SJSA1 (cell line): ENCODE measurements at regions not wholly inside any gene's neighbourhood (a gene's known extent, or its start where the extent isn't known, plus 50 kb on each side); places are given as distances from the start of the nearest gene placed in this dataset.
"Not testable (repeated sequence)": the region's sequence is repeated elsewhere in the genome, so short reads cannot be mapped to it uniquely, and the experiment has no call there.

Experiments
- DNase-seq, 2 experiments: peaks; one replicate each; pipeline ENCODE4 v3.0.0-alpha.2; 2015 to 2020; ENCODE audit warnings: low spot score in 2 of 2, low read depth in 1 of 2
- H3K27ac ChIP-seq: fragments of 250-450 bp; sonication (Bioruptor Pico); 2 replicates; pipeline ENCODE4 v1.5.1; 2020; ENCODE audit warnings: mild to moderate bottlenecking, moderate library complexity
- H3K27me3 ChIP-seq: fragments of 250-450 bp; sonication (Bioruptor Pico); replicated peaks from 2 replicates; pipeline ENCODE4 v1.5.1; 2020; ENCODE audit warnings: mild to moderate bottlenecking, moderate library complexity
- H3K36me3 ChIP-seq: fragments of 250-450 bp; sonication (Bioruptor Pico); 2 replicates; pipeline ENCODE4 v1.5.1; 2020; ENCODE audit warnings: mild to moderate bottlenecking
- H3K4me1 ChIP-seq: fragments of 250-450 bp; sonication (Bioruptor Pico); replicated peaks from 2 replicates; pipeline ENCODE4 v1.6.1; 2021; ENCODE audit warnings: mild to moderate bottlenecking
- H3K4me3 ChIP-seq: fragments of 250-450 bp; sonication (Bioruptor Pico); 2 replicates; pipeline ENCODE4 v1.5.1; 2020; ENCODE audit warnings: mild to moderate bottlenecking
- H3K9me3 ChIP-seq: fragments of 250-450 bp; sonication (Bioruptor Pico); replicated peaks from 2 replicates; pipeline ENCODE4 v1.5.1; 2020; ENCODE audit warnings: mild to moderate bottlenecking

DNA sequence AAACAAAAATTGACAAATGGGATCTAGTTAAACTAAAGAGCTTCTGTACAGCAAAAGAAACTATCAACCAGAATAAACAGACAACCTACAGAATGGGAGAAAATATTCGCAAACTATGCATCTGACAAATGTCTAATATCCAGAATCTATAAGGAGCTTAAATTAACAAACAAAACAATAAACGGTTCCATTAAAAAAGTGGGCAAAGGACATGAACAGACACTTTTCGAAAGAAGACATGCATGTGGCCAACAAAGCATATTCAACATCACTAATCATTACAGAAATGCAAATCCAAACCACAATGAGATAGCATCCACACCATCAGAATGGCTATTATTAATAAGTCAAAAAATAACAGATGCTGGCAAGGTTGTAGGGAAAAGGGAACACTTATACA, 50.5 kb upstream of the MED13L start:
- H3K9me3 ChIP-seq, DNase-seq, H3K4me3 ChIP-seq, H3K36me3 ChIP-seq, H3K27me3 ChIP-seq, H3K27ac ChIP-seq, H3K4me1 ChIP-seq: not testable (repeated sequence)

DNA sequence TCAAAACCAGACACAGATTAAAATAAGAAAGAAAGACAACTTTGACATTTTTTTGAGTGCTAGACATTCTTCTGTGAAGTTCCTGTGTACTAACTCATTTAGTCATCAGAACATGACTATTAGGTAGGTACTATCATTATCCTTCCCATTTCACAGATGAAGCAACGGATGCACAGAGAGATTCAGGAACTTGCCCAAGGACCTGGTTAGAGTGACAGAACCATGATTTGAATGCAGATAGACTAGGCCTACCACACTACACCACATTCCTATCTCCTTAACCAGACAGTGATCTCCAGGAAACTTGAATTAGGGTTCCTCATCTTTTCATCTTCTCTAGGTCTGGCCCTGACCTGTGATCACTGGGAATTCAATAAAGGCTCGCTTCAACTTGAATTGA, 54.4 kb upstream of the MED13L start:
- Histone ChIP-seq H3K27me3 (no peaks in the 10 kb centered on the region), H3K27ac (no peak overlapping the region), H3K4me1 (peaks cover 11% of the 10 kb centered on the region), H3K36me3 (no peaks in the 10 kb centered on the region), H3K9me3 (no peaks in the 10 kb centered on the region), H3K4me3 (no peak overlapping the region)
- DNase-seq = no peak

DNA sequence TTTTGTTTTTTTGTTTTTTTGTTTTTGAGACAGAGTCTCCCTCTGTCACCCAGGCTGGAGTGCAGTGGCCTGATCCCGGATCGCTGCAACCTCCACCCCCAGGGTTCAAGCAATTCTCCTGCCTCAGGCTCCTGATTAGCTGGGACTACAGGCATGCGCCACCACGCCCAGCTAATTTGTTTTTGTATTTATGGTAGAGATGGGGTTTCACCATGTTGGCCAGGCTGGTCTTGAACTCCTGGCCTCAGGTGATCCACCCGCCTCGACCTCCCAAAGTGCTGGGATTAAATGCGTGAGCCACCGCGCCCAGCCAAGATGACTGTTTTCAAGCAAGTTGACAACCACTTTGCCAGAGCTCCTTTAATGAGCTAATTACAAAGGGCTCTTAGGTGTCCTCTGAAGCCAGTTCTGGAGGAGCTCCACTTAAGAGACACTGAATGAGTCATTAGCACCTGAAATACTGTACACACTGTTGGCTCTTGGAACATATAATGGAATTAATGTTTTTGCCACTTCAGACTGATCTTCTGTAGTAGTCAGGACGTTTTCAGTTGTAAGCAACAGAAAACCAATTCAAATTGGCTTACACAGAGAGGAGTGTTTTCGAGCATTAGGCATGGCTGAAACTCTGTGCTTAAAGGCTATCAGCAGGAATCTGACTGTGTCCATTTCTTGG, 55.4 kb upstream of the MED13L start:
- no peaks in the 10 kb centered on the region for H3K9me3 ChIP-seq
- DNase-seq = no peak
- no peaks in the 10 kb centered on the region for H3K27me3 ChIP-seq
- no peak overlapping the region for H3K27ac ChIP-seq
- no peak overlapping the region for H3K4me3 ChIP-seq
- H3K36me3 ChIP-seq = no peaks in the 10 kb centered on the region
- H3K4me1 ChIP-seq = peaks cover 11% of the 10 kb centered on the region

DNA sequence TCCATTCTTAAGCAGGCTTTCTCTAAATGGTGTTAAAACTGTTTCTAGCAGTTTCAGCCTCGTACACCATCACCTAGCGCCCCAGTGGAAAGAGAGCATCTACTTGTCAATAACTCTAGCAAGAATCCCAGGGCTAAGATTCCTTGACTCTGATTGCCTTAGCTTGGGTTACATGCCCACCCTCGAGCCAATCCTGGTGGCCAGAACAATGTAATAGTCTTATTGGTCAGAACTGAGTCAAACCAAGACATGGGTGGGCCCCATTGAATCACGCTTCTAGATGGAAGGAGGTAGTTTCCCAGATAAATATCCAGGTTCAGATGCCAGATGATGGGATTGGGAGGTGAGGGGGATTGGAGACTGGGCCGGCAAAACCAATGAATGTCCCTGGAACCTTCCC, 55.9 kb upstream of the MED13L start:
- DNase-seq = no peak
- Histone ChIP-seq H3K4me1 (peaks cover 11% of the 10 kb centered on the region), H3K4me3 (no peak overlapping the region), H3K27me3 (no peaks in the 10 kb centered on the region), H3K27ac (no peak overlapping the region), H3K9me3 (no peaks in the 10 kb centered on the region), H3K36me3 (no peaks in the 10 kb centered on the region)

DNA sequence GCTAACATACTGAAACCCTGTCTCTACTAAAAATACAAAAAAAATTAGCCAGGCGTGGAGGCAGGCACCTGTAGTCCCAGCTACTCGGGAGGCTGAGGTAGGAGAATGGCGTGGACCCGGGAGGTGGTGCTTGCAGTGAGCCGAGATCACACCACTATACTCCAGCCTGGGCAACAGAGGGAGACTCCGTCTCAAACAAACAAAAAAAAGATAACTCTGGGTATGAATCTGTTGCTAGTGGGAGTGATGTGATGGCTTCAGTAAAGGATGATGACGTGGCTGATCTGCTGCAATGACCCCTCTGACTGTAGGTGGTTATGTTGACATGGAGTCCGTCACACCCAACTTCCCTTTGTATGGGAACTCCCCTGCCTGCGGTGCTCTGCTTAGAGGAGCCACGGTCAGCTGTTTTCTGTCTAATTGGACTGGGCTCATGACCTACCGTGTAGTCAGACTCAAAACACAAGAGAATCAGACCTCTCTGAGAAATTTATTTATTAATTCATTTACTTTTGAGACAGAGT, 59.1 kb upstream of the MED13L start:
- Histone ChIP-seq H3K4me1 (peaks cover 11% of the 10 kb centered on the region), H3K4me3 (no peak overlapping the region), H3K36me3 (no peaks in the 10 kb centered on the region), H3K27ac (no peak overlapping the region), H3K27me3 (no peaks in the 10 kb centered on the region), H3K9me3 (no peaks in the 10 kb centered on the region)
- DNase-seq = no peak

DNA sequence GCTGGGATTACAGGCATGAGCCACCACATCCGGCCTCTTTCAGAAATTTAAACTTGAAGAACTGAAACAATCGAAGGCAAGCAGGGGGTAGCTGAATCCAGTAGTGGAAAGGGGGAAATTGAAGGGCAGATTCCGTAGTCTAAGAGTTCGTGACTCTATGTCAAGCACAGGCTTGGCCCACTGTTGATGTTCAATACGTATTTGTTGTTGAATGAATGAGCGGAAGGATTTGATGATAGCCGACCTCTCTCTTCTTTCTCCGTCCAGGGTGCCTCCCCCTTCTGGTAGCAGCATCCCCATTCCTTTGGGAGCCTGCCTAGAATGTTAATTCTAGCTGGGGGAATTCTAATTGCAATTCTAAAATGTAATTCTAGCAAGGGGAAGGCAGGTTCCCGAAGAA, 59.8 kb upstream of the MED13L start:
- DNase-seq = no peak
- no peaks in the 10 kb centered on the region for H3K27me3 ChIP-seq
- H3K9me3 ChIP-seq = no peaks in the 10 kb centered on the region
- no peak overlapping the region for H3K4me3 ChIP-seq
- H3K27ac ChIP-seq = no peak overlapping the region
- no peaks in the 10 kb centered on the region for H3K36me3 ChIP-seq
- peaks cover 11% of the 10 kb centered on the region for H3K4me1 ChIP-seq

DNA sequence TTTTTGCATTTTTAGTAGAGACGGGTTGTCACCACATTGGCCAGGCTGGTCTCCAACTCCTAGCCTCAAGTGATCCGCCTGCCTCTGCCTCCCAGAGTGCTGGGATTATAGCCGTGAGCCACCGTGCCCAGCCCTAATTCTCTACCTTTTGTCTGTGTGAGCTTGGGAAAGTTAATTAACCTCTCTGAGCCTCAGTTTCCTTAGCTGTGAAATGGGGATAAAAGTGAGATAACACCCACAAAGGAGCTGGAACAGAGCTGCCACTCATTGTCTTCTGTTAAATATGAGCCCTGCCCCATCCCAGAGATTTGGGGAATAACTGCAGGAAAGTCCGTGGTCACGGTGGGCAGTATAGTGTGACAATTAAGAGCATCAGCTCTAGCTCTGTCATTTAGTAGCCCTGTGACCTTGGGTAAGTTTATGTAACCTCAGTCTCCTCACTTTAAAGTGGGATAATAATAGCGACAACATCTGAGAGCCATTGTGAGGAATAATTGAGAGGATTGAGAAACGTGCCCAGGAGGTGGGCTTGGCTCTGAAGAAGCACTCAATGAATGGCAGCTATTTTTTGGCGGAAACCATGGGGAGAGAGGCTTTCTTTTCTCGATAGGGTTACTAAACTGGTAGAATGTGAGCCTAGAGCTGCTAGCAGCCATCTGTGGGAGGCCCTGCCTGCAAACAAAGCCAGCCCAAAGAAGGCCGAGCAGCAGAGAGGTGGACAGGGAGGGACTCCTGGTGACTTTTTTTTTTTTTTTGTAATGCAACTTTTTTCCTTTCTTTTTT, 60.8 kb upstream of the MED13L start:
- Histone ChIP-seq H3K27me3 (no peaks in the 10 kb centered on the region), H3K9me3 (no peaks in the 10 kb centered on the region), H3K27ac (no peak overlapping the region), H3K4me3 (no peak overlapping the region), H3K36me3 (no peaks in the 10 kb centered on the region), H3K4me1 (peaks cover 11% of the 10 kb centered on the region)
- DNase-seq = no peak

DNA sequence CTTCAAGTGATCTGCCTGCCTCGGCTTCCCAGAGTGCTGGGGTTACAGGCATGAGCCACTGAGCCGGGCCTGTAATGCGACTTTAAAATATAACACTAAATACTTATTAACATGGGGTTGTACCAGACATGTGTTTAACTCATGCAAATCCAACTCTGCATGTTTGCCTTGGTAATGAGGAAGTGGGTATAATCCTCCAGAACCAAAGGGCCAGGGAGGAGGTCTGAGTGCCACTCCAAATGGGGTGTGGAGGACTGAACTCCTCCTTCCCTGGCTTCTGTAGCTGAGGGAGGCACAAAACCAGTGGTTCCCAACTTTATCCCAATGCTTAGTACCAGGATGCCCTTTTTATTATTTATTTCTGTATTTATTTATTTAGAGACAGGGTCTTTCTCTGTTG, 61.6 kb upstream of the MED13L start:
- H3K36me3 ChIP-seq = no peaks in the 10 kb centered on the region
- DNase-seq = no peak
- H3K27ac ChIP-seq = no peak overlapping the region
- no peak overlapping the region for H3K4me3 ChIP-seq
- no peaks in the 10 kb centered on the region for H3K9me3 ChIP-seq
- H3K4me1 ChIP-seq = peaks cover 11% of the 10 kb centered on the region
- H3K27me3 ChIP-seq = no peaks in the 10 kb centered on the region

DNA sequence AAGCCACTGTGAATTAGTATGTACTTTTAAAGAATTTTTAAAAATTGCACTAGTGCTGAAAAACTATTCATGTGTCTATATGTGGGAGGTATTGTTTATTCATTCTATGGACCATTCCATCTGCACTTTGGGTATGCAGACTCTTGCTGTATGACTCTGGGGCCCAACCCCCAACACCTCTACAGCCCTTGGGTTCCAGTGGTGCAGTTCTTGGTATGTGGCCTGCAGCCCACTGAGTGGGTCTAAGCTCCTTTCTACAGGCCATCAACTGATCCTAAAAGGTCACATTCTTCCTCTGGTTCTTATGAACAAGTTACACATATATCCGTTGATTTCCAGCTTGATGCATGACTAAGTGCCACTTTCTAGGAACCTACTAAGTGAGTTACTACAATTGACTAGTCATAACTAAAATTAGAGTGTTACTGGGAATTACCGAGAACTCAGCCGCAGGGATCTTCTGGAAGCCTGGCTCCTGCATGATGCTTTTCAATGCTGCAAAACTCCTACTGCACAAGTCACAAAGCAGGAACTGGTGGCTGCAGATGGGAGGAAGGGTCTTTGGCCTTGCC, 62.4 kb upstream of the MED13L start:
- Histone ChIP-seq H3K36me3 (no peaks in the 10 kb centered on the region), H3K9me3 (no peaks in the 10 kb centered on the region), H3K4me3 (no peak overlapping the region), H3K27me3 (no peaks in the 10 kb centered on the region), H3K27ac (no peak overlapping the region), H3K4me1 (peaks cover 11% of the 10 kb centered on the region)
- DNase-seq = no peak

DNA sequence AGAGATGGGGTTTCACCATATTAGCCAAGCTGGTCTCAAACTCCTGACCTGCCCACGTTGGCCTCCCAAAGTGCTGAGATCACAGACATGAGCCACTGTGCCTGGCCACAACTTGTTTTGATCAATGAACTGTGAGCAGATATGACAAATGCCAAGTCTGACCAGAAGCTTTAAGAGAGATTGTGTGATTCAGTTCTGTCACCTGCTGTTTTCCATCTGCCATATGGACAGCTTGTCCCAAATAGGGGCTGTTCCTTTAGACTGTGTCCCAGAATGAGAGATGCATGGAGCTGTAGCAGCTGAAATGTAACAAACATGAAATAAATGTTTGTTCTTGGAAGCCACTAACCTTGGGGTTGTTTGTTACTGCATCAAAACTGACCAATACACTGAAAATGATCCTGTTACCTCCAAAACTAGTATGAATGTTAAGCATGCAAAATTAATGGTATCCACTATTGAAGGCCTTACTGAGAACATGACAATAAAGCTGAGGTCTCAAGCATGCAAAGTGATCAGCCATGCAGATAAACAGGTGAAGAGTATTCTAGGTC, 65.9 kb upstream of the MED13L start:
- H3K4me3 ChIP-seq = no peak overlapping the region
- H3K4me1 ChIP-seq = peaks cover 13% of the 10 kb centered on the region
- no peaks in the 10 kb centered on the region for H3K27me3 ChIP-seq
- DNase-seq = no peak
- H3K27ac ChIP-seq = no peak overlapping the region
- no peaks in the 10 kb centered on the region for H3K36me3 ChIP-seq
- no peaks in the 10 kb centered on the region for H3K9me3 ChIP-seq

DNA sequence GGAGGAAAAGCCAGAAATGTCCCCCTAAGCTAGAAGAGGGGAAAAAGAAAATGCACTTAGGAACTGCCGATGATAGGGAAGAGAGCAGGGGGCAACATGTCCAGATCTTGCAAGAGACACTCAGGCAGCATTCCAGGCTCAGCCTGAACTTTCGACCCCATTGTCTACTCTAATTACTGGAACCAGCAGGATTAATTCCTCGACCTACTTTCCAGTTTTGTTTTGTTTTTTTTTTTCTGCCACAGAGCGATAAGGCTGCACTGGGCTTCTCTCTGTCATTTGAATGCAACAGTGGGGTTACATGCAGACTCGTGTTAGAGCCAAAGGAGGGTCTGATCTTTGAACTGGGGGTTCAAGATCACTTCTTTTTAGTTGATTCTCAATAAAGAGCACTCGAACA, 68.7 kb upstream of the MED13L start:
- H3K36me3 ChIP-seq = no peaks in the 10 kb centered on the region
- 0 out of 2 replicates have a peak overlapping the region, but pooled peaks have one; percentile 6 for H3K27ac ChIP-seq
- peaks cover 13% of the 10 kb centered on the region for H3K4me1 ChIP-seq
- H3K9me3 ChIP-seq = no peaks in the 10 kb centered on the region
- no peak for DNase-seq
- H3K27me3 ChIP-seq = no peaks in the 10 kb centered on the region
- no peak overlapping the region for H3K4me3 ChIP-seq

DNA sequence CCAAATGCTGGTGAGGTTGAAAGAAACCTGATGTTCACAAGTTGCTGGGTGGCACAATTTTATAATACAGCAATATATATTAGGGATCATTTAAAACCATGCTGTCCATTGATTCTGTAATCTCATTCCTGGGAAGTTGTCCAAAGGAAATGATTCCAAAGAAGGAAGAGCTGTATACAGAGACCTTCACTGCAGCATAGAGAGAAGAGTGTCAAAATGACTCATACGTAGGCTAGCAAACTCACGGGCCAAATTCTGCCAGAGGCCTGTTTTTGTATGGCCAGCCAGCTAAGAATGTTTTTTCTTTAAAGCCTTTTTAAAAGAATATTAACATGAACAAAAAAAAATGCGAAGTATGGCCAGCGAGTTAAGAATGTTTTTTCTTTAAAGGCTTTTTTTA, 69.2 kb upstream of the MED13L start:
- H3K9me3 ChIP-seq = no peaks in the 10 kb centered on the region
- H3K36me3 ChIP-seq = no peaks in the 10 kb centered on the region
- no peaks in the 10 kb centered on the region for H3K27me3 ChIP-seq
- peak in 1 of 2 experiments; percentile 33 for DNase-seq
- H3K4me1 ChIP-seq = peaks cover 13% of the 10 kb centered on the region
- H3K4me3 ChIP-seq = no peak overlapping the region
- 0 out of 2 replicates have a peak overlapping the region, but pooled peaks have one; percentile 6 for H3K27ac ChIP-seq

DNA sequence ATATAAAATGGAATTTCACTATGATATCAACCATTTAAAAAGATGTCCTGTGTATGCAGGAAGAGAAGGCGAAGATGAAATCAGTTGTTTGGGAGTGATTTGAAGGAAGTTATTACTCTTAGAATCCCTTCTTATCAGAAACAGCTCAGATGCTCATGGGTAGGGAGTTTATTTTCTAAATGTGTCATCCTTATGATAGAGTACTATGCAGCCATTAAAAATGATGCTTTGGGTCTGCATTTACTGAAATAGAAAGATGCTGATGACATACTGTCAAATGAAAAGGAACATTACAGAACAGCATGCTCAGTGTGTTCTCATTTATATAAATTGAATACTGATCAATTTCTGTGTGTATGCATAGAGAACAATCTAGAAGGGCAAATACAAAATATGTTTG, 69.8 kb upstream of the MED13L start:
- Histone ChIP-seq H3K9me3 (no peaks in the 10 kb centered on the region), H3K27me3 (no peaks in the 10 kb centered on the region), H3K36me3 (no peaks in the 10 kb centered on the region), H3K27ac (no peak overlapping the region), H3K4me1 (peaks cover 13% of the 10 kb centered on the region), H3K4me3 (no peak overlapping the region)
- no peak for DNase-seq

DNA sequence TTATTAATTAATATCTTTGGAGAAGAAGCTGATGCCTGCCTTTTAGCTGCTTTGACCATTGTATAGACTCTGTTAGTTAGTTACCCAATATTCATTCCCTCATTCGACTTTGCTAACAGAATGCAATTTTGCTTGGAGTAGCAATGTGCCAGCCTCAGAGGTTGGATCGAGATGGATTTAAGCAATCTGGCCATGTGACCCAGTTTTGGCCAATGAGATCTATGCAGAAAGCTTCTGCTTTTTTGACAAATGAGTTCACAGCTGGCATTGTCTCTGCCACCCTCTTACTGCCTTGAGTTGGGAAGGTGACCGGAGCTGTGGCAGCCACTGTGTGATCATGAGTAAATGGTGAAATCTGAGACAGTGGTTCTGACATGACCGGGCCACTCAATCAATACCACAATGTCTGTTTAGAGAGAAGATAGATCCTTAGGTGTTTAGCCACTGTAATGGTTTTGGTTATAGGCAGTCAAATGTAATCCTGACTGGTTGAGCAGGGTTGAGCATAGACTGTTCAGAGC, 74.9 kb upstream of the MED13L start:
- no peaks in the 10 kb centered on the region for H3K4me1 ChIP-seq
- H3K27ac ChIP-seq = no peak overlapping the region
- H3K9me3 ChIP-seq = no peaks in the 10 kb centered on the region
- DNase-seq = no peak
- no peaks in the 10 kb centered on the region for H3K36me3 ChIP-seq
- no peaks in the 10 kb centered on the region for H3K27me3 ChIP-seq
- no peak overlapping the region for H3K4me3 ChIP-seq
